Coronary artery (tissue), 2 donors: ENCODE measurements at regions not wholly inside any gene's neighbourhood (a gene's known extent, or its start where the extent isn't known, plus 50 kb on each side); places are given as distances from the start of the nearest gene placed in this dataset.

Experiments used
- DNase-seq: peaks from one replicate; pipeline ENCODE4 v3.0.0-alpha.2; 2017; ENCODE audit warnings: low spot score
- H3K27ac ChIP-seq, 2 donors: fragments of 200-600 bp; sonication (generic); one replicate each; pipeline ENCODE4 v1.5.1; 2016 to 2019
- H3K4me3 ChIP-seq: fragments of 200-600 bp; sonication (generic); 2 replicates; pipeline ENCODE4 v1.5.1; 2016; ENCODE audit warnings: mild to moderate bottlenecking, moderate library complexity
- TF ChIP-seq, protein P1 (sequence below): fragments of 200-600 bp; sonication (generic); IDR thresholded peaks from one replicate; pipeline ENCODE4 v1.5.1; 2019; ENCODE audit warnings: antibody characterized with exemption

DNA sequence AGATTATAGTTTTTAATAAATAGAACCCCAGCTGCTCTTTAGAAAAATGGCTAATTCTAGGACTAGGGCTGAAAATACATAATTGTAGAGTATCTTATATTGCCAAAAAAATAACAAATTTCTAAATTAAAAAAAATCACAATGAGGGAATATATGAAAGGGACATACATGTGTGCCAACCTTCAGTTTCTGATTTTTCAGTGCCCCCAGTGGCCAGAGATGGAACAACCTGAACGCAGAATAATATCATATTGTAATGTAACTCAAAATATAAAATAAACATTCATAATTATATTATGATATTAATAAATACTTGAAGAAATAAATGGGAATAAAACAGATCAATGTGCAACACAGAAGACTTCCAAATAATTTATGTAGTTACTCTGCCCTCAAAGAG, 460.5 kb downstream of the ZNF385D start:
- H3K4me3 ChIP-seq = no peak overlapping the region
- DNase-seq = no peak
- TF ChIP-seq, protein P1, sequence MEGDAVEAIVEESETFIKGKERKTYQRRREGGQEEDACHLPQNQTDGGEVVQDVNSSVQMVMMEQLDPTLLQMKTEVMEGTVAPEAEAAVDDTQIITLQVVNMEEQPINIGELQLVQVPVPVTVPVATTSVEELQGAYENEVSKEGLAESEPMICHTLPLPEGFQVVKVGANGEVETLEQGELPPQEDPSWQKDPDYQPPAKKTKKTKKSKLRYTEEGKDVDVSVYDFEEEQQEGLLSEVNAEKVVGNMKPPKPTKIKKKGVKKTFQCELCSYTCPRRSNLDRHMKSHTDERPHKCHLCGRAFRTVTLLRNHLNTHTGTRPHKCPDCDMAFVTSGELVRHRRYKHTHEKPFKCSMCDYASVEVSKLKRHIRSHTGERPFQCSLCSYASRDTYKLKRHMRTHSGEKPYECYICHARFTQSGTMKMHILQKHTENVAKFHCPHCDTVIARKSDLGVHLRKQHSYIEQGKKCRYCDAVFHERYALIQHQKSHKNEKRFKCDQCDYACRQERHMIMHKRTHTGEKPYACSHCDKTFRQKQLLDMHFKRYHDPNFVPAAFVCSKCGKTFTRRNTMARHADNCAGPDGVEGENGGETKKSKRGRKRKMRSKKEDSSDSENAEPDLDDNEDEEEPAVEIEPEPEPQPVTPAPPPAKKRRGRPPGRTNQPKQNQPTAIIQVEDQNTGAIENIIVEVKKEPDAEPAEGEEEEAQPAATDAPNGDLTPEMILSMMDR = no peak
- H3K27ac ChIP-seq = no peak overlapping the region

DNA sequence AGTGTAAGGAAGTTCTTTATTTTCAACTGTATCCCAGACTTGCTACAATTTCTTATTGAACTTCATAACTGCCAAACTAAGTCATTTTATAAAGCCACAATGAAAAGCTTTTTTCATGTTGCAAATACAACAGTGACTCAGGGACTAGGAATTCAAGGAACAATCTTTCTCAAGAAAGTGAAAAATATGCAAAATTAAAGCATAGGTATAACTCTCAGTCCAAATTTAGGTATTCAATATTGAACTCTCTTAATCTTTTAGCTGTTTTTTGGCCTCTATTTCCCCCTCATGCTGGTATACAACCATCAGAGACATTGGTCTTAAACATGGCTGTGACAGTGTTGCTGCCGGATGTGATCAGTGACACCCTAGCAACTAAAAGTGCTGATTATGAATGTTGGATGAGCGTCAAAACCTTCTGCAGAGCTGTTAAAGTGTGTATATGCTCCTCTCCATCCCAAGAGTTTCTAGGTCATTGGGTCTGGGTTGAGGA, 476.9 kb downstream of the ZNF385D start:
- DNase-seq = no peak
- H3K27ac ChIP-seq = no peak overlapping the region
- TF ChIP-seq, protein P1 = no peak
- H3K4me3 ChIP-seq = no peak overlapping the region

DNA sequence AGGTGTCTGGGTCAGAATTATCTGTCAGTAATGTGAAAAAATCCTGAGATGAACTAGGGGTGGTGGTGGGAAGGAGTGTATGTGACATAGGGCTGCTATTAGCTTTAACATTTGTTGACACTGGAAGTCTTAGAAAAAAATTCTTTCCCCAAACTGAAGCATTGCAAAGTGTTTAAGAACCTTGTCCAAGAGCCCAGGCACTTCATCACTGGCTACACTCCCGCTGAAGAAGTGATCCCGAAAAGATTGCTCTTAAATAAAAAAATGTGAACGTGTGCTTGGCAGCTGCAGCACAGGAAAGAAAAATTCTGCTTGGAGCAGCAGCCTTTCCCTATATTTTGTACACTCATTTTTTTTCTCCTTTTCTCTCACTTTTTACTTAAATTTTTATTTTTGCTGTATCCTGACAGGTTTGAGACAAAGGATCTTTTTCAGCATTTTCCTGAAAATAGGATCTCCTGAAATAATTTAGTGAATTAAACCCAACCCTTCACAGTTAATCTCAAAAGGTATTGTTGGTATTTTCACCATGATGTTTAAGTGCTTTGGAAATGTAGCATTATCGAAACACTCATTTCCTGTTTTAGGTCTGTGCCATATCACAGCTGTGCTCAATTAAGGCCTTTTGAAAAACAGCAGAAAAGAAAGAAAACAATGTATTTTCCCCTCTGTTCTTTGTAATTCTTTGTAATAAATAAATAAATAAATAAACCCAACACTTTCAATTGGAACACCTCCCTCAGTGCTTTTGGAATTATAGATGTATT, 477.6 kb downstream of the ZNF385D start:
- TF ChIP-seq, protein P1 = no peak
- no peak overlapping the region for H3K4me3 ChIP-seq
- no peak for DNase-seq
- H3K27ac ChIP-seq = no peak overlapping the region

DNA sequence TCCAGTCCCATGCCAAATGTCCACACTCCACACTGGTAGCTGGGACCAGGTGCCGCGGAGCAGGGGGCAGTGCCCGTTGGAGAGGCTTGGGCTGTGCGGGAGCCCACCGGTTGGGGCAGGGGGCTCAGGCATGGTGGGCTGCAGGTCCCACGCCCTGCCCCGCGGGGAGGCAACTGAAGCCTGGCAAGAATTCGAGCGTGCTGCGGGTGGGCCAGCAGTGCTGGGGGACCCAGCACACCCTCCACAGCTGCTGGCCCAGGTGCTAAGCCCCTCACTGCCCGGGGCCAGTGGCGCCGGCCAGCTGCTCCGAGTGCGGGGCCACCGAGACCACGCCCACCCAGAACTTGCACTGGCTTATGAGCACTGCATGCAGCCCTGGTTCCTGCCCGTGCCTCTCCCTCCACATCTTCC, 479.4 kb downstream of the ZNF385D start:
- Histone ChIP-seq H3K27ac (no peak overlapping the region), H3K4me3 (no peak overlapping the region)
- TF ChIP-seq, protein P1 = no peak
- no peak for DNase-seq

DNA sequence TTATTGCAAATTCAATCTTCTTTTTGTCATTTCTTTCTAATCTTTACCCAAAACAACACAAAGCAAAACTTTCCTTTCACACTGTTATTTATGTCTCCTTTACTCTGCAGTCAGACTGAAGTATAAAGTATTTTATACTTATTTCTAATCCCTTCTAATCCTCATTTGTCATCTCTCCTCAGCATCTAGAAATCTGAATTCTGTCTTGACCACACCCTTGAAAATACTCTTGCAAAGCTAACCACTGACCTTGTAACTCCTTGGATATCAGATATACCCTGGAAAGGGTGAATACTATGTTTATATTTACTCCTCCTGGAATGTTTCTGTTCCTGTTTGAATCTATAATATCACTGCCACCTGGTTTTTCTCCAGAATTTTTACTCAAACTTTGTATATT, 481.1 kb downstream of the ZNF385D start:
- DNase-seq = no peak
- H3K4me3 ChIP-seq = no peak overlapping the region
- no peak overlapping the region for H3K27ac ChIP-seq
- TF ChIP-seq, protein P1 = no peak

DNA sequence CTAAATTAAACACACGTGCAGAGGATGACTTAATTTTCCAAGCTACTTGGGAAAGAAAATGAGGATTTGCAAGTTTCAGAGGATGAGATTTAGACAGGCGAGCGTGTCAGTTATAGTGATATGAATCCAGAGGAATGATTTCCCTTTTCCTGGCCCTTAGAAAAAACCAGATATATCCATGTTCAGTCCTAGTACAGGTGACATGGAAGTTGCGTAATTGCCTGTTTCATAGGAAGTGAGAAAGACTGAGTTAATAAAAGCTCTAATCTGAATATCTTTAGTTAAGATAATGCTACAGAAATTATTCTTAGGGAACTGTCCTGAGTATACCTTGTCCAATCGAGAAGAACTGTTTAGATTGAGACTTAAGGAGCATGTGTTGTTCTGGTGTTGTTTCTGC, 490.5 kb downstream of the ZNF385D start:
- Histone ChIP-seq H3K4me3 (no peak overlapping the region), H3K27ac (no peak overlapping the region)
- no peak for DNase-seq
- TF ChIP-seq, protein P1 = no peak

DNA sequence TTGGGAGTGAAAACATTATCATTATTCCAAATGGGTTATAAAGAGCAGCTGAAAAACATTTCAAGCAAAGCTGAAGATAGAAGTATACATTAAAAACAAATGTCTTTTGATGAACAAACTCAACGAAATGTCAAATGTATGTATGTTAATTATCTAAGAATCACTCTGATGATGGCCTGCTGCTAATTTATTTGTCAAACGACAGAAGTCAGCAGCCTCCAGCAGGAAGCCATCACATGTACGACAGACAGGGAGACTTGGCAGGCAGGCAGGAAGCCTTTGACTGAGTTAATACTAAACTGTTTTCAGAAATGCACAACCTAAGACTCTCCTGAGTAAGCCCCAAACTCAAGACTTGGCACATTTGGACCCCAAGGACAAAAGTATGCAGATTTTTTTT, 491.1 kb downstream of the ZNF385D start:
- TF ChIP-seq, protein P1 = no peak
- no peak overlapping the region for H3K4me3 ChIP-seq
- DNase-seq = no peak
- H3K27ac ChIP-seq = no peak overlapping the region
